GM18502 (cell line): ENCODE measurements at regions not wholly inside any gene's neighbourhood (a gene's known extent, or its start where the extent isn't known, plus 50 kb on each side); places are given as distances from the start of the nearest gene placed in this dataset.
A peak's percentile ranks its signal among the peaks of the same experiment; 100 is the strongest.
"Not testable (repeated sequence)": the region's sequence is repeated elsewhere in the genome, so short reads cannot be mapped to it uniquely, and the experiment has no call there.

Experiments used
- ATAC-seq: cut with Tn5 transposase; IDR thresholded peaks from one replicate; pipeline ENCODE4 v1.9.1; 2021; ENCODE audit warnings: mild to moderate bottlenecking; ENCODE audit not compliant: unreplicated experiment, poor library complexity

DNA sequence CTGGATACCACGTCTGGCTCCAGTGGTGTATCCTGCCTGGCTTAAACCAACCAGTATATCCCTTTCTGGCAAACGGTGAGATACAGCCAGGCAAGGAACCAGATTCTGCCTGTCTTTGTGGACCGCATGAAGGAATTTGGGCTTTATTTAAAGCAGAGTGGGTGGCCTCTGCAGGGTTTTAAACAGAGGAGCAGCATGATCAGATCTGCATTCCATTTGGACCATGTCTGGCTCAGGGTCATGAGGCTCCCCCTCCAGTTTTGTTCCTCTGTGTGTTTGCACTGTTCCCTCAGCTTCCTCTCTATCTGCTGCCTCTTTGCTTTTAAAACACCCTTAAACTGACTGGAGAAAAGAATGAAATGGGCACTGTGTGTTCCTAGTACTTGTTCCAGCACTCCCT, 195.0 kb downstream of the GIPC2 start:
- ATAC-seq = no peak

DNA sequence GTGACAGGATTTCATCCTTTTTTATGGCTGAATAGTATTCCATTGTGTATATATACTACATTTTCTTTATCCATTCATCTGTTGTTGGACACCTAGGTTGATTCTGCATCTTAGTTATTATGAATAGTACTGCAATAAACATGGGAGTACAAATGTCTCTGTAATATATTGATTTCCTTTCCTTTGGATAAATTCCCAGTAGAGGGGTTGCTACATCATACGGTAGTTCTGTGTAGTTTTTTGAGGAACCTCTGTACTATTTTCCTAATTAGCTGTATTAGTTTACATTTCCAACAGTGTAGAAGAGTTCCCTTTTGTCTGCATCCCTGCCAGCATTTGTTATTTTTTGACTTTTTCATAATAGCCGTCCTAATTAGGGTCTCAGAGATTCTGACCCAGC, 201.3 kb downstream of the GIPC2 start:
- no peak for ATAC-seq

DNA sequence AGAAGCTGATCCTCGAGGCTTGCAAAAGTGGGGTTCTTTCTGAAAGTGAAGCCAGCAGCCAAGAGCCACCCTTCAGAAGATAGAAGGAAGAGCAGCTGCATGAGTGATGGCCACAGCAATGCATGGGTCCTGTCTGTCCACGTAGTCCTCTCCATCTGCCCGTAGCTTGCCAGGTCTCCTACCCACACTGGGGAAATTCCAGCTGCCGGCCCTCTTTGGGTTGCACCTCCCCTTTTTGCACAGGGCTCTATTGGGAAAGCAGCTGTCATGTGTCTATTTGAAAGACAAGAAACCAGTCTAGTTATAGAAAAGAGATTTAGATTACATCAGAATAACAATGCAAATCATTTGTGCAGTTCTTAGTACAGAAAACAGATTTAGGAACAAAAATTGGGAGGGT, 204.4 kb downstream of the GIPC2 start:
- ATAC-seq = no peak

DNA sequence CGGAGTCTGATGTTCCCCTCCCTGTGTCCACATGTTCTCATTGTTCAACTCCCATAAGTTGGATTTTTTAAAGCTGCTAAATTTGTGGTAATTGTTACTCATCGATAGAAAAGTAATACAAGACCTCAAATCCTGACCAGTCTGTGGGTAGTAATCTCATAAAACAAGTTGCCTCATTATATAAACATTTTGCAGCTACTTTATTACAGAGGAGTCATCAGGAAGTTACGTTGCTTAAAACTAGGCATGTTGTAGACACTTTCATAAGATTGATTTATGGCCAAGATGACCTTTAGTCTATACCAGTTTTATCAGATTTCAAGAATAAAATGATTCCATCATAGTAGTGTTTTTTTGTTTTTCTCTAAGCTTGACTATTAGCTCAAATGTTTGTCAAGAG, 208.8 kb downstream of the GIPC2 start:
- no peak for ATAC-seq

DNA sequence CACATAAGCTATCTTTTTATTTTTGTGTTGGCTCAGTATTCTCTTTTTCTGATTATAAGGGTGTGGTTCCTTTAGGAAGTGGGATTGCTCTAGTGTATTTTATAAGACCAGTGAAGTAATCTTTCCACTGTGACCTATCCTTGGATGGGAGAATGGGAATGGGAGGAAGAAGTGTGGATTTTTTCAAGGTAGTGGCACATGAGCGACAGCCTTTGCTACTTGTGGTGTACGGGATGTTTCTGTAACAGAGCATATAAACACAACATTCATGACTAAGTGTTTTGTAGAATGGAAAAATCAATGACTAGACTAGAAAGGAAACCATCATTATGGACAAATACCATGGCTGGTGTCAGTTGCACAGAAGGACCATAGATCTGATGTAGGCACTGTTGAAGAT, 209.6 kb downstream of the GIPC2 start:
- no peak for ATAC-seq

DNA sequence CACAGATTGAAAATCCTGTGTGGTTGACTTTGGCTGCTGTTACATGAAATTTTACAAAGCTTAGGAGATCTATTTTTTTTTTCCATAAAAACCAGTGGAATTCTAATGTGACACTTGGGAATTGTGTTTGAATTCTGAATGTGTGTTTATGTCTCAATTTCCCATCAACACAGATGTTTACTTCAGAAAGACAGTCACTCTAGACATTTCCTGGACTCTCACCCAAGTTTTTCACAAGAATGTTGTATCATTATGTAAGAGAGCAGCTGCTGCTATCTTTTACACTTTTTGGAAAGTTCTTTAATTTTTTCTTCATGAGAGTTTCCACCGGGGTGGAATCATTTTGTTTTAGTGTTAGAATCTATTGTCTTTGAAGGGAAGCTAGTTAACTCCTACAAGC, 210.1 kb downstream of the GIPC2 start:
- no peak for ATAC-seq

DNA sequence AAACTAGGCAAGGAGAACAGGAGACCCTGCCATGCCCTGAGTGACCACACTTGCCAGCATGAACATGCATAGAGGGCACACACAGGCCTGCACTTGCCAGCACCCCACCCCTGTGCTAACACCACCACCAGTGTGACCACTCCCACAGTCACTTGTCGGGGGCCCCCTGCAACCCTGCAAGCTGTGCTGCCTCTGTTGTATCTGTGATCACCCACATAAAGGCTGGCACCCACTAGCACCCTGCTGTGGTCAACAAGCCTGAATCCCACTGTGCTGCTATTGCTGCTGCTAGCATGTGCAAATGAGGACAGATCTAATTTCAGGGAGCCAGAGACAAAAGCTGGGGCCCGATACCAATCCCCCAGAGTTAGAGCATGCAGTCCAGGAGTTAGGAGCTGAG, 217.7 kb downstream of the GIPC2 start:
- no peak for ATAC-seq

DNA sequence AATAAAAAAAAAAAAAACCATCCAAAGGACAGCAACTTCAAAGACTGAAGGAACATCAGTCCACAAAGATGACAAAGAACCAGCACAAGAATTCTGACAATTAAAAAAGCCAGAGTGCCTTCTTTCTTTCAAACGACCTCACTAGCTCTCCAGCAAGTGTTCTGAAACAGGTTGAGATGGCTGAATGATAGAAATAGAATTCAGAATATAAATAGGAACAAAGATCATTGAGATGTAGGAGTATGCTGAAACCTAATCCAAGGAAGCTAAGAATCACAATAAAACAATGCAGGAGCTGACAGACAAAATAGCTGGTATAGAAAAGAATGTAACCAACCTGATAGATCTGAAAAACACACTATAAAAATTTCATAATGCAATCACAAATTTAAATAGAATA, 218.2 kb downstream of the GIPC2 start:
- ATAC-seq = no peak

DNA sequence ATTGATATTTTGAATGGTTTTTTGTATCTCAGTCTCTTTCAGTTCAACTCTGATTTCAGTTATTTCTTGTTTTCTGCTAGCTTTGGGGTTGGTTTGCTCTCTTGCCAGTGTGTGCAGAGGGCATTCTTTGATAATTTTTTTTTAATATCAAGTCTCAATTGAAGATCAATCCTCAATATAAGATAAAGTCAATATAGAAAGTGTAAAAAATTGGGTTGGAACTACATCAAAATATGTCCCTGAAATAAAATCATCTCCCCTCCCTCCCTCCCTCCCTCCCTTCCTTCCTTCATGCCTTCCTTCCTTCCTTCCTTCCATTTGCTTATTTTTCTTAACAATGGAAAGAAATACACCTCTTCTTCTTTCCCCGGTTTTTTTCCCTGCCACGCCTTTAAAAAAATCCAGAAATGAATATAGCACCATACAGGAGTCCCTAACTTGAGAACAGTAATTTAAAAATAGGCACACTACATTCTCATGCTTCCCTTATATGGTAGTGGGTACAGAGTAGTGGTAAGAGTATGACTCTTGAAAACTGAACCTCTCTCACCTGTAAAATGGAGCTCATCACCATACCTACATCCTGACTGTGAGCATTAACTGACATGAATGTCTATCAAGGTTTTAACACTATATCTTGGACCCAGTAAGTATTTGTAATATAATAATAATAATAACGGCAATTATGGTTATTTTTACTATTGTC, 221.9 kb downstream of the GIPC2 start:
- ATAC-seq = peak; percentile 85

DNA sequence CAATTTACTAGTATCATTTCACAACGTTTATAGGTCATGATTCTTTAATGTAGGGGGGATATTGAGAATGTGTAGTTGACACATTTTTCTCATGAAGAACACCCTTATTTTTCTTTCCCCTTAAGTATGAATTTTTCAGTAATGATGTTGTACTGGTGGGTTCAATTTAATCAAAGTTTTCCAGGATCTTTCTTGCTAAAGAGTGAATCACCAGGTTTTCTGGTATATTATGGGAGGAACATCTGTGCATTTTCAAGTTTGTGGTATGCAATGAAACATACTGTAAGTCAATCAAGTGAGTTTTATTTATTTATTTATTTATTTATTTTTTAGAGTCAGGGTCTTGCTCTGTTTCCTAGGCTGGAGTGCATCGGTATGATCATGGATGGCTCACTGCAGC, 221.2 kb upstream of the PTGFR start:
- no peak for ATAC-seq

DNA sequence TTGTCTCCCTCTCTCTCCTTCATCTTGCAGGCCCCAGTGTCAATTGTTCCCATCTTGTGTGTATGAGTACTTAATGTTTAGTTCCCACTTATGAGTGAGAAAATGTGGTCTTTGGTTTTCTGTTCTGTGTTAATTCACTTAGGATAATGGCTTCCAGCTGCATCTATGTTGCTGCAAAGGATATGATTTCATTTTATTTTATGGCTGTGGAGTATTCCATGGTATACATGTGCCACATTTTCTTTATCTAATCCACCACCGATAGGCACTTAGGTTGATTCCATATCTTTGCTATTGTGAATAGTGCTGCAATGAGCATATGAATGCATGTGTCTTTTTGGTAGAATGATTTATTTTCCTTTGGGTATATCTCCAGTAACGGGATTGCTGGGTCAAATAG, 219.4 kb upstream of the PTGFR start:
- ATAC-seq = not testable (repeated sequence)

DNA sequence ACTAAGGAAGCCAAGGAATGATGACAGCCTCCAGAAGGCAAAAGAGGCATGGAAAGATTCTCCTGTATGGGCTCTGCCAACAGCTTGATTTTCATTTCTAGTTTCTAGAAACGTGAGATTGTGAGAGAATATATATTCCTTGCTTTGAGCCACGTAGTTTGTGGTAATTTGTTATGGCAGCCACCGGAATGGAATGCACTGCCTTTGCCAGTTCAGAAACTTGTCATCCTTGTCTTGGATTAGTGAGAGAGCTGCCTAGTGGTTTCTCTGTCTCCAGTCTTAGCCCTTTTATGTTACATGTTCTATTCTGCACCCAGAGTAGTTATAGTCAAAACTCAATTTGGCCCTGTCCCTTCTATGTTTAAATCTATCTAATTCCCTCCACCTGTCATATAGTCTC, 216.0 kb upstream of the PTGFR start:
- ATAC-seq = no peak

DNA sequence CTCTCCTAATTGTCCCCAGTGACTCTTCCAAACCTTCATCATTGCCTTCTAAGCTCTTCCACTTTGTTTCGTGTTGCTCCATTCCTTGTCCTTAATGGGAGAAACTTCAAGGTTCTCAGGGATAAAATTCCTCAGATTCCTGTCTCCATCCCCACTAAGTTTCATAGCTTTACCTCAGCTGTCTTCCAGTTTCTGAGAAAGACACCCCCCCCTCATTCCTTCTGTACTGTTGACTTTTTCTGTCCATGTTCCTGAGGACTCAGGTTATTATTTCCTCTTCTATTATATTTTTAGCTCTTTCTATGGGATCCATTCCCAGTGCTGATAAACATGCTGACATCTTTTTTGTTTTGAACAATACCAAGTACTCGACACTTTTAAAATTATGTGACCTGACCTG, 215.3 kb upstream of the PTGFR start:
- no peak for ATAC-seq

DNA sequence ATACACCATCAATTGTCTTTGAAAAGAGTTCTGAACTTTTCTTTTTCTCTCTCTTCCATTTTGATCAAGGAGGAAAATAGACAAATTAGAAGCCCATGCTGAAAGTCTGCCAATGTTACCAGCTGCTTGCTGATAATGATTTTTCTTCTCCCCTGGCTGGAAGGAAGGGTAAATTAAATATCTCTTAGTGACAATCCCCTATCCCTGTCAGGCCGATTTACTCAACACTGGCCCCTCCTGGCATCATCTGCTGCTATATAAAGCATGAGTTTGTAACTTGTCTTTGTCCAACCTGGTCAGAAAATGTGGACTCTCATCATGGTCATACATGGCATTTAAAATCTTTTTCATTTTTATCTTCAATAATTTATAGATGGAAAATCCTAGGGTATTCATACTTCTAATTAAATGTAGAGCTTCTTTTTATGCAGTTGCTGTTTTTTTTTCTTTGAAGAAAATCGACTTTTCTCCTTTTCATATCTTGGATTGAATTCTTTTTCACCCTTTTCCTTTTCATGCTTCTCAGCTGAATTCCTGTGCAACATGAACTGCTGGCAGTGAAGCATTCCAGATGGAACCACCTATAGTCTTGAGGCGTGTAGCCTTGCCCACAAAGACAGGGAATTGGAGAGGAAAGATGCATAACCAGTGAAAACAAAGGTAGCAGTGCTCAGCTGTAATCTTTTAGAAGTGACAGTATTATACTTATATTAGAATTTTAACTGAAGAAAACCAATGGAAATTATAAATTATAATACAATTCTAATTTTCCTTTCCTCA, 214.7 kb upstream of the PTGFR start:
- ATAC-seq = no peak

DNA sequence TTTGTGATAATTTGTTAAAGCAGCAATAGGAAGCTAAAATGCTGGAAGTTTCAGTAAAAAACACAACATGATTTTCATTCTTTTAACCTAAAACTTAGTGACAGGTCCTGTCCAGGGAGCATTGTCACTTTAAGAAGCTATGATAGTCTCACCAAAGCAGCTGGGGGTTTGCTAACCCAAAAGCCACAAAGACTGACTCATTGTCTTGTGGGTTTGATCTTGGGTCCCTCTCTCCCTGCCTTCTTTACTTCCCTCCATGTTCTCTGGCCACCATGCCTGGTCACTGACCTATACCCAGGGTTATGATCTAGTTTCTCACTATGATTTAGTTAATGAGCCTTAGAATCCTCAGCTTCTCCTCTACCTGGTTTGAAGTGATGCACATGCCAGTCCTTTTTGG, 213.5 kb upstream of the PTGFR start:
- peak; percentile 77 for ATAC-seq

DNA sequence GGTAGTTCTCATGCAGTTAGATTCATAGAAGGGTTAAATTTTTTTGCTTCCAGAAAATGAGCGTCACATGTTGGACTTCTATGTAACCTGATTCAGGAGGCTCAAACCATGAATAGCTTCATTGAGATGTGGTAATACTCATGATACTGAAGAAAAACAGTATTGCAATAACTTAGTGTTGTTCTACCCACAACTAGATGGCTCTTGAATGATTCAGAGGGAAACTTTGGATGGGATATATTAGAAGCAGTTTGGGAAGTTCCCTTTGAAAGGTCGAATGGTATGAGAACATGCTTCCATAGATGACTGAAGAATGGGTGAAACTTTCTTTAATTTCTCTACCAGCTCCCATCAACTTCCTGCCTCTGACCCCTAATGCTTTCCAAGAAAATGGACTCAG, 211.7 kb upstream of the PTGFR start:
- no peak for ATAC-seq

DNA sequence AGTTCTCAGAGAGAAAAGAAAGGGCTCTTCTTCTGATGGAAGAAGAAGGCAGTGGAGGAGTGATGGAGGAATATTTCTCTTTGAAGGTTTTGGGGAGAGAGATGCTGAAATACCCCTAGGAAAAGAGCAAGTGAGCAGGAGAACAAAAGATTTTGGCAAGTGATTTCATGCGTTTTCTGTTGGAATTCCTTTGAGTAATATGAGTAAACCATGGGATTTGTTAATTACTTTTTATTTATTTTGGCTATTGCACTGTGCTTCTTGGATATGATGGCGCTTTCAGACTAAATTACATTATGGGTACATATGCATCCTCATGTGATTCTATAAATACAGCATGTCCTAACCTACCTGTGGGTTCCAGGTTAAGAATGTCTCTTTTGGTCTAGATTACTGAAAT, 210.1 kb upstream of the PTGFR start:
- no peak for ATAC-seq

DNA sequence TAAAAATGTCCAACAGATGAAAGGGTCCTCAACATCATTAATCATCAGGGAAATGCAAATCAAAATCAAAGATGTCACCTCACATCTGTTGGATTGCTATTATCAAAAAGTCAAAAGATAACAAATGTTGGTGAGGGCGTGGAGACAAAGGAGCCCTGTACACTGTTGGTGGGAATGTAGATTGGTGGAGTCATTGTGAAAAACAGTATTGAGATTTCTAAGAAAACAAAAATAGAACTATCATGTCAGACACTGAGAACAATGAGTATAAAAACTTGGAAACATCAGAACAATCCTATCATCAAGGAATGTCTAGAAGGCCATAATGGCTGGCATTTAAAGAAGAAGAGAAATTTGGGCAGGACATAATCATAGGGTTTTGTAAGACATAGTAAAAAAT, 209.2 kb upstream of the PTGFR start:
- ATAC-seq = peak; percentile 58

DNA sequence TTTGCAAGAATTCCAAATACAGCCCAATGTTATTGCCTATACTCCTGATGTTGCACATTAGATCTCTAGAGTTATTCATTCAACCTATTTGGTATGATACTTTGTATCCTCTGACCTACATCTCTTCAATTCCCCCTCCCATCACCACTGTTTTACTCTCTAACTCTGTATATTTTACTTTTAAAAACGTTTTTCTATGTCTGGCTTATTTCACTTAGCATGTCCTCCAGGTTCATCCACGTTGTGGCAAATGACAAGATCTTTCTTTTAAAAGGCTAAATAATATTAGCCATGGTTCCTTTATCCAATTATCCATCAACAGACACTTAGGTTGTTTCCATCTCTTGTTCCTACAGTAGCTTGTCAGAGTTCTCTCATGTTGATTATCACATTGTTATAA, 207.1 kb upstream of the PTGFR start:
- ATAC-seq = no peak

DNA sequence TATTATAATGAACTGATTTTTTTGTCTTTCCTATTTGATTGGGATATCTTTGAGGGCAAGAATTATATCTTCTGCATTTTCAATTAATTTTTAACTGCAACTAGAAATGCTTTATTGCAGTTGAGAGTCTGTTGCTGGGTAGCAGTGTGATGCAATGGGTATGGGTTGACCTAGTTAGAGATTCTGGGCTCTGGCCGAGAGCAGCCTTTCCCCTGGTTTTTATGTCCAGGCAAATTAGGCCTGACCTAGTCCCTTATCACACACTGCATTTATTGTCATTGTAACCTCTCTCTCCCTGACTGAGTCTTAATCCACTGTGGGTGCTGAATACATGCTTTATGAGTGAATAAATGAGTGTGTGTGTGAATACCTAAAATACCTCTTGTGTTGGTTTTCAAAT, 206.4 kb upstream of the PTGFR start:
- ATAC-seq = no peak

DNA sequence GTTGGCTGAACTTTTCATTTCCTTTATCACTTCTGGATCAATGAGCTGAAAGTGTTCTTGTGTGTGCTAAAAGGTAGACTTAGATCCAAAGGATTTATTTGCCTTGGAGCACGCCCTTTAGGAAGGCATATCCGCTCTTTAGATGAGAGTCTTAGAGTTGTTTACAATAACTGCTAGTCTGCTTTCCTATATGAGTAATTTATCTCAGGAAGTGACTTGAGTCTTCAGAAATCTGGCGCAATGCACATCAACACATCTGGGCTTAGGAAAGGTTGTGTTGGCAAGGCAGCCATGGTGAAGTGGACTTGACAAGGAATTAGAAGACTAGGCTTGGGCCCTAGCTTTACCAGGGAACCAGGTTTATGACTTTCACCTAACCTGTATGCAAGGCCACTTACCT, 204.1 kb upstream of the PTGFR start:
- no peak for ATAC-seq

DNA sequence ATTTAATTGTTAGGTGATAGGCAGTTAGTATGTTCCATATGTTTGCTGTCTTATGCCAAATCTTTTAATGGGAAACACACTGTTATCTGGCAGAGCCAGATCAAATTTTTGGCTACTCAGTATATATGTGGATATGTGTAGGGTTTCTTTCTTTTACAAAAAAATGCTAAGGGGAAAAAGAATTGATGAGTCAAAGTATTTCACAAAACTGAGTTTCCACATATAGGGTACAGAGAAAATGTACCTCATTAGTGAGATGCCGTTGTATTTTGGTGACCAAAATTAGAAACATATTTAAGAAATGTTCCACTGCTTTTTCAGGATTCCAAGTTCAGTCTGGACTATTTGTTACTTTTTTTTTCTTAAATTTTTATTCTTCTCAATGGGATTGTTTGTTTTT, 201.2 kb upstream of the PTGFR start:
- no peak for ATAC-seq
